Loucy (cell line): ENCODE measurements at regions not wholly inside any gene's neighbourhood (a gene's known extent, or its start where the extent isn't known, plus 50 kb on each side); places are given as distances from the start of the nearest gene placed in this dataset.

Experiments
- H2AFZ ChIP-seq: fragments of 200-600 bp; sonication (generic); 2 replicates; pipeline ENCODE4 v1.6.0; 2016; ENCODE audit warnings: antibody characterized with exemption, mild to moderate bottlenecking, low read length, moderate library complexity
- H3F3A ChIP-seq: fragments of 200-600 bp; 2 replicates; pipeline ENCODE4 v1.6.0; 2016; ENCODE audit warnings: antibody characterized with exemption, low read depth, mild to moderate bottlenecking
- H3K27me3 ChIP-seq: fragments of 200-600 bp; sonication (generic); 2 replicates; pipeline ENCODE4 v1.6.1; 2014; ENCODE audit warnings: low read length, mild to moderate bottlenecking; ENCODE audit not compliant: insufficient read depth, poor library complexity, severe bottlenecking
- H3K36me3 ChIP-seq: fragments of 200-600 bp; sonication (generic); 2 replicates; pipeline ENCODE4 v1.6.1; 2016; ENCODE audit warnings: low read length; ENCODE audit not compliant: insufficient read depth
- H3K4me1 ChIP-seq: fragments of 200-600 bp; sonication (generic); 2 replicates; pipeline ENCODE4 v1.5.1; 2014; ENCODE audit warnings: low read length, mild to moderate bottlenecking; ENCODE audit not compliant: insufficient read depth, poor library complexity, severe bottlenecking
- H3K4me2 ChIP-seq: fragments of 200-600 bp; sonication (generic); 2 replicates; pipeline ENCODE4 v1.6.0; 2014; ENCODE audit warnings: antibody characterized with exemption, low read length, low read depth, mild to moderate bottlenecking; ENCODE audit not compliant: poor library complexity, severe bottlenecking
- H3K4me3 ChIP-seq: fragments of 200-600 bp; sonication (generic); 2 replicates; pipeline ENCODE4 v1.5.1; 2014; ENCODE audit warnings: low read length, mild to moderate bottlenecking, mixed read lengths; ENCODE audit not compliant: poor library complexity, severe bottlenecking
- H3K79me2 ChIP-seq: fragments of 200-600 bp; sonication (generic); 2 replicates; pipeline ENCODE4 v1.6.1; 2014; ENCODE audit warnings: low read length; ENCODE audit not compliant: insufficient read depth
- H3K9ac ChIP-seq: fragments of 200-600 bp; sonication (generic); 2 replicates; pipeline ENCODE4 v1.6.0; 2014; ENCODE audit warnings: mild to moderate bottlenecking, low read depth, low read length, moderate library complexity; ENCODE audit not compliant: poor library complexity, severe bottlenecking
- H3K9me2 ChIP-seq: fragments of 200-600 bp; sonication (generic); replicated peaks from 2 replicates; pipeline ENCODE4 v1.6.1; 2016; ENCODE audit warnings: low read depth, low read length, mixed read lengths
- H3K9me3 ChIP-seq: fragments of 200-600 bp; sonication (generic); 2 replicates; pipeline ENCODE4 v1.6.1; 2014; ENCODE audit warnings: mild to moderate bottlenecking, antibody characterized with exemption, low read length, low read depth; ENCODE audit not compliant: insufficient read depth
- H4K20me1 ChIP-seq: fragments of 200-600 bp; sonication (generic); 2 replicates; pipeline ENCODE4 v1.6.0; 2014; ENCODE audit warnings: antibody characterized with exemption, low read length, mild to moderate bottlenecking; ENCODE audit not compliant: insufficient read depth, poor library complexity, severe bottlenecking
- EZH2phosphoT487 ChIP-seq: fragments of 200-600 bp; IDR thresholded peaks from 2 replicates; pipeline ENCODE4 v1.6.1; 2018; ENCODE audit warnings: antibody characterized with exemption, mild to moderate bottlenecking, moderate library complexity, borderline replicate concordance
- TF ChIP-seq, protein P1 (sequence below): fragments of 200-600 bp; sonication (generic); conservative IDR thresholded peaks from 2 replicates; pipeline ENCODE4 v1.5.1; 2014; ENCODE audit warnings: mild to moderate bottlenecking, antibody characterized with exemption, low read length

DNA sequence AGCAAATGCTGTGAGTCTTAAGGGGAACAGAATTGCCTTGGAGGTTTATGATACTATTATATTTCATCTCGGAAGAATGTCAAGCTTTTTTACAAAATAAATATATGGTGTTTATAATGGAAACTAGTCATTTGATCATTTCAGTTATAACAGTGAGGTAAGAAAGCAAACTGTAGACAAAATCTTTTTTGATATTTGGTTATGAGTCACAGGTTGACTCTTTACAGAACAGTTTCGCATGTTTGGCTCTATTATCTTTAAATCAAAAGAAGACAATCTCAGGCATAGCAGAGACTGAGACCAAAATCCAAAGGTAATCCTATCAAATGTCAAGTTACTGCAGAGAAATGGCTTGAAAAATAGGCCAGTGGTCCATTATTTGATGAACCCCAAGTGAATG is 490.9 kb upstream of the MDFIC2 start:
- no peaks in the 10 kb centered on the region for H3K27me3 ChIP-seq
- no peaks in the 10 kb centered on the region for H3F3A ChIP-seq
- TF ChIP-seq EZH2phosphoT487: no peak
- TF ChIP-seq, protein P1, sequence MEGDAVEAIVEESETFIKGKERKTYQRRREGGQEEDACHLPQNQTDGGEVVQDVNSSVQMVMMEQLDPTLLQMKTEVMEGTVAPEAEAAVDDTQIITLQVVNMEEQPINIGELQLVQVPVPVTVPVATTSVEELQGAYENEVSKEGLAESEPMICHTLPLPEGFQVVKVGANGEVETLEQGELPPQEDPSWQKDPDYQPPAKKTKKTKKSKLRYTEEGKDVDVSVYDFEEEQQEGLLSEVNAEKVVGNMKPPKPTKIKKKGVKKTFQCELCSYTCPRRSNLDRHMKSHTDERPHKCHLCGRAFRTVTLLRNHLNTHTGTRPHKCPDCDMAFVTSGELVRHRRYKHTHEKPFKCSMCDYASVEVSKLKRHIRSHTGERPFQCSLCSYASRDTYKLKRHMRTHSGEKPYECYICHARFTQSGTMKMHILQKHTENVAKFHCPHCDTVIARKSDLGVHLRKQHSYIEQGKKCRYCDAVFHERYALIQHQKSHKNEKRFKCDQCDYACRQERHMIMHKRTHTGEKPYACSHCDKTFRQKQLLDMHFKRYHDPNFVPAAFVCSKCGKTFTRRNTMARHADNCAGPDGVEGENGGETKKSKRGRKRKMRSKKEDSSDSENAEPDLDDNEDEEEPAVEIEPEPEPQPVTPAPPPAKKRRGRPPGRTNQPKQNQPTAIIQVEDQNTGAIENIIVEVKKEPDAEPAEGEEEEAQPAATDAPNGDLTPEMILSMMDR: no peak
- H3K9me2 ChIP-seq: no peaks in the 10 kb centered on the region
- H3K79me2 ChIP-seq: no peaks in the 10 kb centered on the region
- H3K4me3 ChIP-seq: no peak overlapping the region
- no peaks in the 10 kb centered on the region for H4K20me1 ChIP-seq
- H2AFZ ChIP-seq: no peak overlapping the region
- H3K9ac ChIP-seq: no peak overlapping the region
- no peaks in the 10 kb centered on the region for H3K9me3 ChIP-seq
- H3K36me3 ChIP-seq: no peaks in the 10 kb centered on the region
- no peaks in the 10 kb centered on the region for H3K4me1 ChIP-seq
- H3K4me2 ChIP-seq: no peak overlapping the region

- H3K79me2 ChIP-seq: no peaks in the 10 kb centered on the region
- H3K4me2 ChIP-seq: no peak overlapping the region
- no peak overlapping the region for H2AFZ ChIP-seq
- H3K4me1 ChIP-seq: no peaks in the 10 kb centered on the region
- H3F3A ChIP-seq: no peaks in the 10 kb centered on the region
- no peaks in the 10 kb centered on the region for H3K9me2 ChIP-seq
- no peaks in the 10 kb centered on the region for H4K20me1 ChIP-seq
- H3K9ac ChIP-seq: no peak overlapping the region
- no peak overlapping the region for H3K4me3 ChIP-seq
- no peaks in the 10 kb centered on the region for H3K36me3 ChIP-seq
- H3K27me3 ChIP-seq: no peaks in the 10 kb centered on the region
- TF ChIP-seq, protein P1: no peak
- TF ChIP-seq EZH2phosphoT487: no peak
- no peaks in the 10 kb centered on the region for H3K9me3 ChIP-seq
These were observed 488.5 kb upstream of the MDFIC2 start for GRCh38 chr3:70800951-70801350.

GRCh38 chr3:70789878-70790277 is 477.4 kb upstream of the MDFIC2 start:
- Histone ChIP-seq H3K4me2 (no peak overlapping the region), H3K79me2 (no peaks in the 10 kb centered on the region), H3K9ac (no peak overlapping the region), H3F3A (no peaks in the 10 kb centered on the region), H3K36me3 (no peaks in the 10 kb centered on the region), H2AFZ (no peak overlapping the region), H3K9me3 (no peaks in the 10 kb centered on the region), H3K4me3 (no peak overlapping the region), H3K4me1 (no peaks in the 10 kb centered on the region), H3K27me3 (no peaks in the 10 kb centered on the region), H4K20me1 (no peaks in the 10 kb centered on the region), H3K9me2 (no peaks in the 10 kb centered on the region)
- TF ChIP-seq, protein P1: no peak
- TF ChIP-seq EZH2phosphoT487: no peak
